ENCODE measurements at regions not wholly inside any gene's neighbourhood (a gene's known extent, or its start where the extent isn't known, plus 50 kb on each side); places are given as distances from the start of the nearest gene placed in this dataset.

DNA sequence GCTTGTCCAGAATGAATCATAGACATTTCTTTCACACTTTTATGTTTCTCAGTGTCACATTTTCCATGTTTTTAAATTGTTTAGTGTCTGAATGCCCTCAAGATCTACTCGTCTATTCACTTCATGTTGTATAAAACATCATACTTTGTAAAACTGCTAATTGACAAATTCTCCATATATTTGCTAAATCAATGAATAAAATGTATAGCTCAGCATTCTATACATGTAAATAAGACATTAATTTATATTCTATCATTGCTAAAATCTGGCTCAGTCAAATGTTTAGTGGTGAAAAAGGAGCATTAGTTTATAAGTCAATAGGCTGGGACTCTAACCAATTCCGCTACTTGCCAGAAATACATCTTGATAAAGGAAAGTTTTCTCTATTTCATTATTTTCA, 379.6 kb downstream of the NAF1 start:
- TF ChIP-seq, protein P1, sequence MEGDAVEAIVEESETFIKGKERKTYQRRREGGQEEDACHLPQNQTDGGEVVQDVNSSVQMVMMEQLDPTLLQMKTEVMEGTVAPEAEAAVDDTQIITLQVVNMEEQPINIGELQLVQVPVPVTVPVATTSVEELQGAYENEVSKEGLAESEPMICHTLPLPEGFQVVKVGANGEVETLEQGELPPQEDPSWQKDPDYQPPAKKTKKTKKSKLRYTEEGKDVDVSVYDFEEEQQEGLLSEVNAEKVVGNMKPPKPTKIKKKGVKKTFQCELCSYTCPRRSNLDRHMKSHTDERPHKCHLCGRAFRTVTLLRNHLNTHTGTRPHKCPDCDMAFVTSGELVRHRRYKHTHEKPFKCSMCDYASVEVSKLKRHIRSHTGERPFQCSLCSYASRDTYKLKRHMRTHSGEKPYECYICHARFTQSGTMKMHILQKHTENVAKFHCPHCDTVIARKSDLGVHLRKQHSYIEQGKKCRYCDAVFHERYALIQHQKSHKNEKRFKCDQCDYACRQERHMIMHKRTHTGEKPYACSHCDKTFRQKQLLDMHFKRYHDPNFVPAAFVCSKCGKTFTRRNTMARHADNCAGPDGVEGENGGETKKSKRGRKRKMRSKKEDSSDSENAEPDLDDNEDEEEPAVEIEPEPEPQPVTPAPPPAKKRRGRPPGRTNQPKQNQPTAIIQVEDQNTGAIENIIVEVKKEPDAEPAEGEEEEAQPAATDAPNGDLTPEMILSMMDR (IDR thresholded peaks at IDR 0.05) = no peak
- no peak for TF ChIP-seq POLR2A (IDR thresholded peaks at IDR 0.05)

Data from adrenal gland (tissue), 5 donors.